ENCODE measurements at regions not wholly inside any gene's neighbourhood (a gene's known extent, or its start where the extent isn't known, plus 50 kb on each side); places are given as distances from the start of the nearest gene placed in this dataset.

GRCh38 chr10:84891631-84892030, 563.2 kb downstream of the CCSER2 start:
- no peak for TF ChIP-seq CTCF (IDR thresholded peaks at IDR 0.05 in 4 of 5, conservative IDR thresholded peaks at IDR 0.05 in 1 of 5)
- no peak for TF ChIP-seq POLR2A (IDR thresholded peaks at IDR 0.05)
